Activated naive CD8-positive, alpha-beta T cell treated with anti-CD3 and anti-CD28 coated beads for 36 hours (primary cell): ENCODE measurements at regions not wholly inside any gene's neighbourhood (a gene's known extent, or its start where the extent isn't known, plus 50 kb on each side); places are given as distances from the start of the nearest gene placed in this dataset.
"Not testable (repeated sequence)": the region's sequence is repeated elsewhere in the genome, so short reads cannot be mapped to it uniquely, and the experiment has no call there.

Experiments used
- DNase-seq: peaks from one replicate; pipeline ENCODE4 v3.0.0; 2021
- H3K27ac Mint-ChIP-seq: one replicate; pipeline ENCODE4 v1.8.0; 2022; ENCODE audit warnings: mild to moderate bottlenecking, moderate library complexity, mixed read lengths
- H3K27me3 Mint-ChIP-seq: one replicate; pipeline ENCODE4 v1.8.0; 2022; ENCODE audit warnings: mild to moderate bottlenecking, mixed read lengths
- H3K36me3 Mint-ChIP-seq: one replicate; pipeline ENCODE4 v1.8.0; 2021; ENCODE audit warnings: mild to moderate bottlenecking, mixed read lengths
- H3K4me1 Mint-ChIP-seq: one replicate; pipeline ENCODE4 v1.8.0; 2021; ENCODE audit warnings: mixed read lengths
- H3K4me3 Mint-ChIP-seq: one replicate; pipeline ENCODE4 v1.8.0; 2022; ENCODE audit warnings: mild to moderate bottlenecking, moderate library complexity, mixed read lengths
- H3K9me3 Mint-ChIP-seq: one replicate; pipeline ENCODE4 v1.8.0; 2022; ENCODE audit warnings: mixed read lengths

- no peaks in the 10 kb centered on the region for H3K9me3 Mint-ChIP-seq
- no peak for DNase-seq
- no peak overlapping the region for H3K27ac Mint-ChIP-seq
- H3K27me3 Mint-ChIP-seq: peaks cover 3% of the 10 kb centered on the region
- no peak overlapping the region for H3K4me3 Mint-ChIP-seq
- H3K4me1 Mint-ChIP-seq: no peaks in the 10 kb centered on the region
- H3K36me3 Mint-ChIP-seq: no peaks in the 10 kb centered on the region
Observed at GRCh38 chr6:91087908-91088307, 501.0 kb upstream of the MAP3K7 start.

- H3K4me1 Mint-ChIP-seq: no peaks in the 10 kb centered on the region
- DNase-seq: no peak
- H3K27ac Mint-ChIP-seq: no peak overlapping the region
- H3K36me3 Mint-ChIP-seq: no peaks in the 10 kb centered on the region
- peaks cover 1% of the 10 kb centered on the region for H3K27me3 Mint-ChIP-seq
- H3K9me3 Mint-ChIP-seq: no peaks in the 10 kb centered on the region
- no peak overlapping the region for H3K4me3 Mint-ChIP-seq
Observed at GRCh38 chr6:91083211-91083610, 496.3 kb upstream of the MAP3K7 start.

GRCh38 chr6:91082311-91082832 lies 495.5 kb upstream of the MAP3K7 start:
- Mint-ChIP-seq H3K27me3 (peaks cover 3% of the 10 kb centered on the region), H3K4me3 (no peak overlapping the region), H3K9me3 (no peaks in the 10 kb centered on the region), H3K4me1 (no peaks in the 10 kb centered on the region), H3K27ac (no peak overlapping the region), H3K36me3 (no peaks in the 10 kb centered on the region)
- no peak for DNase-seq

- H3K27me3 Mint-ChIP-seq: peaks cover 3% of the 10 kb centered on the region
- H3K36me3 Mint-ChIP-seq: no peaks in the 10 kb centered on the region
Observed at GRCh38 chr6:91081452-91082067, 494.7 kb upstream of the MAP3K7 start.

GRCh38 chr6:91080871-91081270 lies 494.0 kb upstream of the MAP3K7 start:
- no peak overlapping the region for H3K27ac Mint-ChIP-seq
- H3K4me1 Mint-ChIP-seq: no peaks in the 10 kb centered on the region
- no peak overlapping the region for H3K4me3 Mint-ChIP-seq
- no peaks in the 10 kb centered on the region for H3K36me3 Mint-ChIP-seq
- H3K27me3 Mint-ChIP-seq: peaks cover 3% of the 10 kb centered on the region
- DNase-seq: no peak
- no peaks in the 10 kb centered on the region for H3K9me3 Mint-ChIP-seq

More at GRCh38 chr6:91081452-91082067, 494.7 kb upstream of the MAP3K7 start:
- H3K4me1 Mint-ChIP-seq: no peaks in the 10 kb centered on the region
- H3K27ac Mint-ChIP-seq: no peak overlapping the region
- no peak for DNase-seq
- no peaks in the 10 kb centered on the region for H3K9me3 Mint-ChIP-seq
- no peak overlapping the region for H3K4me3 Mint-ChIP-seq

GRCh38 chr6:91079969-91080368 lies 493.1 kb upstream of the MAP3K7 start:
- Mint-ChIP-seq H3K4me1 (no peaks in the 10 kb centered on the region), H3K36me3 (no peaks in the 10 kb centered on the region), H3K9me3 (no peaks in the 10 kb centered on the region), H3K27ac (no peak overlapping the region), H3K4me3 (no peak overlapping the region), H3K27me3 (peaks cover 3% of the 10 kb centered on the region)
- no peak for DNase-seq

GRCh38 chr6:91075244-91075976 lies 488.5 kb upstream of the MAP3K7 start:
- no peak overlapping the region for H3K4me3 Mint-ChIP-seq
- no peaks in the 10 kb centered on the region for H3K9me3 Mint-ChIP-seq
- no peaks in the 10 kb centered on the region for H3K4me1 Mint-ChIP-seq
- peaks cover 3% of the 10 kb centered on the region for H3K27me3 Mint-ChIP-seq
- DNase-seq: no peak
- no peak overlapping the region for H3K27ac Mint-ChIP-seq
- H3K36me3 Mint-ChIP-seq: no peaks in the 10 kb centered on the region

GRCh38 chr6:91063362-91063761 lies 476.5 kb upstream of the MAP3K7 start:
- no peak overlapping the region for H3K4me3 Mint-ChIP-seq

GRCh38 chr6:91057689-91058088 lies 470.8 kb upstream of the MAP3K7 start:
- peaks cover 7% of the 10 kb centered on the region for H3K9me3 Mint-ChIP-seq
- no peak overlapping the region for H3K27ac Mint-ChIP-seq
- no peaks in the 10 kb centered on the region for H3K27me3 Mint-ChIP-seq
- DNase-seq: no peak
- no peaks in the 10 kb centered on the region for H3K4me1 Mint-ChIP-seq
- H3K36me3 Mint-ChIP-seq: no peaks in the 10 kb centered on the region
- H3K4me3 Mint-ChIP-seq: no peak overlapping the region

More at GRCh38 chr6:91063362-91063761, 476.5 kb upstream of the MAP3K7 start:
- no peaks in the 10 kb centered on the region for H3K4me1 Mint-ChIP-seq
- no peaks in the 10 kb centered on the region for H3K27me3 Mint-ChIP-seq
- H3K9me3 Mint-ChIP-seq: peaks cover 5% of the 10 kb centered on the region
- no peak for DNase-seq
- no peak overlapping the region for H3K27ac Mint-ChIP-seq
- no peaks in the 10 kb centered on the region for H3K36me3 Mint-ChIP-seq

GRCh38 chr6:91055959-91056358 lies 469.1 kb upstream of the MAP3K7 start:
- no peak overlapping the region for H3K4me3 Mint-ChIP-seq
- no peaks in the 10 kb centered on the region for H3K36me3 Mint-ChIP-seq

GRCh38 chr6:91052473-91053450 lies 465.9 kb upstream of the MAP3K7 start:
- H3K27ac Mint-ChIP-seq, H3K27me3 Mint-ChIP-seq, H3K9me3 Mint-ChIP-seq, H3K36me3 Mint-ChIP-seq, H3K4me3 Mint-ChIP-seq, DNase-seq, H3K4me1 Mint-ChIP-seq: not testable (repeated sequence)

More at GRCh38 chr6:91055959-91056358, 469.1 kb upstream of the MAP3K7 start:
- no peak for DNase-seq
- Mint-ChIP-seq H3K27me3 (no peaks in the 10 kb centered on the region), H3K27ac (no peak overlapping the region), H3K4me1 (no peaks in the 10 kb centered on the region), H3K9me3 (peaks cover 7% of the 10 kb centered on the region)

GRCh38 chr6:91045161-91045560 lies 458.3 kb upstream of the MAP3K7 start:
- Mint-ChIP-seq H3K4me1 (no peaks in the 10 kb centered on the region), H3K27ac (no peak overlapping the region), H3K36me3 (no peaks in the 10 kb centered on the region), H3K9me3 (peaks cover 1% of the 10 kb centered on the region), H3K4me3 (no peak overlapping the region), H3K27me3 (no peaks in the 10 kb centered on the region)
- DNase-seq: no peak

GRCh38 chr6:91043751-91044150 lies 456.9 kb upstream of the MAP3K7 start:
- no peak overlapping the region for H3K4me3 Mint-ChIP-seq
- no peak for DNase-seq
- no peaks in the 10 kb centered on the region for H3K36me3 Mint-ChIP-seq
- no peaks in the 10 kb centered on the region for H3K27me3 Mint-ChIP-seq
- no peaks in the 10 kb centered on the region for H3K4me1 Mint-ChIP-seq
- H3K9me3 Mint-ChIP-seq: peaks cover 1% of the 10 kb centered on the region
- no peak overlapping the region for H3K27ac Mint-ChIP-seq

GRCh38 chr6:91042656-91043055 lies 455.8 kb upstream of the MAP3K7 start:
- H3K27me3 Mint-ChIP-seq: no peaks in the 10 kb centered on the region
- no peak overlapping the region for H3K27ac Mint-ChIP-seq
- no peak for DNase-seq
- no peak overlapping the region for H3K4me3 Mint-ChIP-seq
- H3K9me3 Mint-ChIP-seq: no peaks in the 10 kb centered on the region
- H3K4me1 Mint-ChIP-seq: no peaks in the 10 kb centered on the region
- no peaks in the 10 kb centered on the region for H3K36me3 Mint-ChIP-seq

GRCh38 chr6:91033964-91034363 lies 447.1 kb upstream of the MAP3K7 start:
- H3K4me3 Mint-ChIP-seq: no peak overlapping the region
- no peaks in the 10 kb centered on the region for H3K4me1 Mint-ChIP-seq
- H3K27ac Mint-ChIP-seq: no peak overlapping the region
- no peak for DNase-seq
- peaks cover 5% of the 10 kb centered on the region for H3K27me3 Mint-ChIP-seq
- no peaks in the 10 kb centered on the region for H3K9me3 Mint-ChIP-seq
- H3K36me3 Mint-ChIP-seq: no peaks in the 10 kb centered on the region
